ENCODE measurements at regions not wholly inside any gene's neighbourhood (a gene's known extent, or its start where the extent isn't known, plus 50 kb on each side); places are given as distances from the start of the nearest gene placed in this dataset.

DNA sequence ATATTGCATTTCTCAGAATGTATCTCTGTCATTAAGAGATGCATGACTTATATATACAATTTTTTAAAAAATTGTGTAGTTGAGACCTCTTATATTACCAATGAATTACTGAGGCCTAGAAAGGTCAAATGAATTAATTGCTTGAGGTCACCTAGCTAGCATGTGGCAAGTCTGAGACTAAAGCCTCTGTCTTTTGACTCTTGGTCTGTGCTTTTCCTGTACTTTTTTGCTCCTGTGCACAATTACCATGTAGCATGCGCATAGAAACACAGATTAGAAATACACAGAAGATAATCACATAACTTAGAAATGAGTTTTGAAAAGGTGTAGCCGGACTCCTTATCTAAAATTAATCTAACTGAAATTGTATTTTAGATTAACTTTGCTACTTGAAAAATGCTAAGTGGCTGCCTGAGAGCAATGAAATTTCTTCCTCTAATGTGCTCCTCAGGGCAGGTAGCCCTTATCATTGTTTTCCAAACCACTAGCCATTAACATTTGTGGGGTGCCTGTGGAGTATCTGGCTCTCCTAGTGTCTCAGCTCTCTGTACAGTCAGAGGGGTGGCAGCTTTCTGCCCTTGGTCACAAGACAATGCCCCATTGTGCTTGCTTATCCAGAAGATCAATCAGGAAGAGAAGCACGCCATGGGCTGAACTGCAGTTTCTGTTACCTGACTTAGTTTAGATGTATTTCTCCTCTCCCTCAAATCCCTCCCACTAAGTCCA lies 119.6 kb downstream of the RFC3 start:
- no peak for TF ChIP-seq POLR2A (IDR thresholded peaks at IDR 0.05)
- TF ChIP-seq, protein P1, sequence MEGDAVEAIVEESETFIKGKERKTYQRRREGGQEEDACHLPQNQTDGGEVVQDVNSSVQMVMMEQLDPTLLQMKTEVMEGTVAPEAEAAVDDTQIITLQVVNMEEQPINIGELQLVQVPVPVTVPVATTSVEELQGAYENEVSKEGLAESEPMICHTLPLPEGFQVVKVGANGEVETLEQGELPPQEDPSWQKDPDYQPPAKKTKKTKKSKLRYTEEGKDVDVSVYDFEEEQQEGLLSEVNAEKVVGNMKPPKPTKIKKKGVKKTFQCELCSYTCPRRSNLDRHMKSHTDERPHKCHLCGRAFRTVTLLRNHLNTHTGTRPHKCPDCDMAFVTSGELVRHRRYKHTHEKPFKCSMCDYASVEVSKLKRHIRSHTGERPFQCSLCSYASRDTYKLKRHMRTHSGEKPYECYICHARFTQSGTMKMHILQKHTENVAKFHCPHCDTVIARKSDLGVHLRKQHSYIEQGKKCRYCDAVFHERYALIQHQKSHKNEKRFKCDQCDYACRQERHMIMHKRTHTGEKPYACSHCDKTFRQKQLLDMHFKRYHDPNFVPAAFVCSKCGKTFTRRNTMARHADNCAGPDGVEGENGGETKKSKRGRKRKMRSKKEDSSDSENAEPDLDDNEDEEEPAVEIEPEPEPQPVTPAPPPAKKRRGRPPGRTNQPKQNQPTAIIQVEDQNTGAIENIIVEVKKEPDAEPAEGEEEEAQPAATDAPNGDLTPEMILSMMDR (IDR thresholded peaks at IDR 0.05) = no peak

All from esophagus squamous epithelium (tissue), 4 donors.